H1 (cell line): ENCODE measurements at regions not wholly inside any gene's neighbourhood (a gene's known extent, or its start where the extent isn't known, plus 50 kb on each side); places are given as distances from the start of the nearest gene placed in this dataset.

ENCODE experiments used
- CTBP2 ChIP-seq: IDR thresholded peaks from 2 replicates; pipeline ENCODE4 v1.7.0; 2011; ENCODE audit warnings: borderline replicate concordance, mild to moderate bottlenecking, moderate library complexity, mixed read lengths, low read length; ENCODE audit not compliant: insufficient read depth, insufficient read length
- EGR1 ChIP-seq: IDR thresholded peaks from 2 replicates; pipeline ENCODE4 v1.6.1; 2011; ENCODE audit warnings: low read depth, low read length, borderline replicate concordance
- HDAC6 ChIP-seq: IDR thresholded peaks from one replicate; pipeline ENCODE4 v1.7.1; 2012; ENCODE audit warnings: low read depth, mild to moderate bottlenecking, inconsistent platforms, low read length, moderate library complexity
- PHF8 ChIP-seq: fragments of 200-600 bp; sonication (generic); conservative IDR thresholded peaks from 2 replicates; pipeline ENCODE4 v1.7.1; 2012; ENCODE audit warnings: low read depth, mild to moderate bottlenecking, inconsistent platforms, low read length, moderate library complexity

- no peak for TF ChIP-seq EGR1
- TF ChIP-seq PHF8 = no peak
- TF ChIP-seq HDAC6 = no peak
- TF ChIP-seq CTBP2 = no peak
Observed at GRCh38 chr2:166762746-166763145, 125.5 kb upstream of the XIRP2 start (continued).
